ENCODE measurements at regions not wholly inside any gene's neighbourhood (a gene's known extent, or its start where the extent isn't known, plus 50 kb on each side); places are given as distances from the start of the nearest gene placed in this dataset.
"Not testable (repeated sequence)": the region's sequence is repeated elsewhere in the genome, so short reads cannot be mapped to it uniquely, and the experiment has no call there.

DNA sequence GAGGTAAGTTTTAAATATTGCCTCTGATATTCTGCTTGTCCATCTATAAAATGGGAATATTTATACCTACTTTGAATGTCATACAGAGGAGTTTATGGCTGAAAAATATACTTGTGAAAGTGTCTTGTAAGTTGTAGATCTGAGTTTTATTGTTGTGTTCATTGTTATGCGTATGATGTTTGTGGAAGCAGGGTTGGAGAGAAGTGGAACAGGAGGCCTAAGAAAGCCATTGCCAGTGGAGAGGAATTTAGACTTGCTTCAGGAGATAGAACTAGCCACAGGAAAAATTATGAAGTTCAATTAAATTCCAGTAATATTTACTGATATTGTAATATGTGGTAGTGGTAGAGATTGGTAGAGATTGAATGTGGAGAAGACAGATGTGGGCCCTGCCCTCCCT is 491.9 kb upstream of the FANCL start:
- DNase-seq, result no peak

GRCh38 chr2:58731488-58731869 is 490.4 kb upstream of the FANCL start:
- DNase-seq, result no peak

- no peak for DNase-seq
These were observed 489.8 kb upstream of the FANCL start for GRCh38 chr2:58730764-58731487.

GRCh38 chr2:58727981-58728656 is 487.0 kb upstream of the FANCL start:
- DNase-seq, result no peak

DNA sequence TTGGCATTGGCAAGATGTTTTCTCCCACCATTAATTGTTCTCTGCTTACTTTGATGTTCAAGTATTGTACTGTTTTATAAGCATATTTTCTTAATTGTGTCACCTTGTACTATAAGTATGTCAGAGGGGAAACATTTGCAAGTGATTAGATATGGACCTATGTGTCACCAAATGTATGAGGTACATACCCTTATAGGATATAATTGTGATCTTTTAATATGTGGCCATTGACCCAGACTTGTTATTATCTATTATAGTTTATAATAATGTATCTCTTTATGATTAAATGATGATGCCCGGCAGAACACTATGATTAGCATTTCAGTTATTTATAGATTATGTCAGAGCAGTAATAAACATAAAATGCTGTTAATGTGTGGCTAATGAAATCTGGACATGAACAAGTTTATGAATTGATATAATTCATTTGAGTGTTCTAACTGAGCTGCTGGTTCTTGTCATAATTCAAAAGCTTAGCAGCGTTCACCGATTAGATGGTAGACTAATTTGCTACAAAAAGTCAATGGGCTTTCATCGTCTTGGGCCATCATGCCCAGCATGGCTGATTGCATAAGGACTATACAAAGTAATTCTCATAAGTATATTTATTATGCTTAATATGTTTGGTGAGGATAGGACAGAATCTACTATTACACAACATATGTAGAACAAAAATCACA is 480.9 kb upstream of the FANCL start:
- DNase-seq, result no peak

DNA sequence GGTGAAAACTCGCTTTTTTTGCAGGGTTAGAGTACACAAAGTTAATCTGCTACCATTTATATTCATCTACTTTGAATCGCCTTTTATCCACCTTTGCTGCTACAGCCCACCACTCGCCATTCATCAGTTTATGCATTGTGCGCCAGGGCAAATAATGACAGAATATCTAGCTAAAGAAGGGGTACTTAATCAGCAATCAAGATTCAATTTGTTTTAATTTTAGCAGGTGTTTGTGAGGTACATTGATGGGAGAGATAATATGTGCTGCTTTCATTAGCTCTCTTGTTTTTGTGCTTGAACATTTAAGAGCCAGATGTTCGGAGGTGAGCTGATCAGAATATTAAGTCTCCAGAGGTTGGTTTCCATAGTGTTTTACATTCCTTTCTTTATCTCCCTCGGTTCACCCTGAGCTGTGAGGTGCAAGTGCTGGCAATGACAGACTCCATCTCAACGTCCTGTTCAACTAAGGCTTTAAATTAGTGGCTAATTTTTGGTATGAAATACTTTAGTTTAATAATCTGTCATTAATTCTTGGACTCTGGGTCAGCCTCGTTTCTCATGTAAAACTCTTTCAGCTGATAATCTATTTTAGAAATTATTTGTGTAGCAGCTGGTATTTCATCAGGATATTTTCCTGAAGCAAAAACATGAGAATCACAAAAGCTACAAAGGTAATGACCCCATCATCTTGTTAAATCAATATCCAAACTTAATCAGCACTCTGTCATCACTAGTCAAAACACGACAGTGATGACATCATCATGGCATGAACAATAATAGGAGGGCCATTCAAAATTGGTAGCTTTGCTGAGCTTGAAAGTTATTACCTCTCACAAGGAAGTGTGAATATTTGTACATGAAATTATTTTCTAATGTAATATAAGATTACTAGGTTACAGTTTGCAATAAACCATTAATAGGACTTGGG is 479.9 kb upstream of the FANCL start:
- DNase-seq, result no peak

DNA sequence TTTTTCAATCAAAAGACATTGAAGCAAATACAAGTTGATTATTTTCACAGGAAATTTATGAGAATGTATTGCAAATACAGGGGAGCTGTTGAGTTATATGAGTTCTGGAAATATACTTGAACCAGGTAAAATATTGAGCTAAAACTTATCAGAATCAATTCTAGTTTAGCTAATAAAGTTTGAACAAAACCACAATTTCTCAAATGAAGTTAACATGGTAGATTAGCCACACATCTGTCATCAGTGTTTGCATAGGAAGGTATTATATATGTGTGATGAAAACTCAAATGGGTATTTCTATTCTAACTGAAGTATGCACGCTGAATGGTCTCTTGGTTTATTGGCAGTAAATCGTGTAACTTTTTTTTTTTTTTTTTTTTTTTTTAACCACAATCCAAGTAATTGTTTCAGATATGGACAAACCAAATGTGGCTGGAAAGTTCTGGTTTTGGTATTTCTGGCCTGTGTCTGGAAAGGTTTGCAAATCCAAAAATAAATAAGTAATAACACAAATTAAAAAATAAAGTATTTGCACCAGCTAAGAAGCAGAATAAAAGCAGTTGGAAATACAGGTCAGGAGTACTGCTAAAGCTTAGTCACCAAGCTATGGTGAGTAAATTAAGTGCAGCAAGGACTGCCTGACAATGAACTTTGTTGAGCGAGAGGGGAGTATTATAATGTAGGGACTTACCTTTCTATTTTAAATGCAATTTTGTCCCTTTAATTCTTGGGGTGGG is 479.1 kb upstream of the FANCL start:
- no peak for DNase-seq

GRCh38 chr2:58715344-58715743 is 474.2 kb upstream of the FANCL start:
- DNase-seq, result no peak

- DNase-seq, result no peak
These were observed 473.1 kb upstream of the FANCL start for GRCh38 chr2:58714238-58714637.

DNA sequence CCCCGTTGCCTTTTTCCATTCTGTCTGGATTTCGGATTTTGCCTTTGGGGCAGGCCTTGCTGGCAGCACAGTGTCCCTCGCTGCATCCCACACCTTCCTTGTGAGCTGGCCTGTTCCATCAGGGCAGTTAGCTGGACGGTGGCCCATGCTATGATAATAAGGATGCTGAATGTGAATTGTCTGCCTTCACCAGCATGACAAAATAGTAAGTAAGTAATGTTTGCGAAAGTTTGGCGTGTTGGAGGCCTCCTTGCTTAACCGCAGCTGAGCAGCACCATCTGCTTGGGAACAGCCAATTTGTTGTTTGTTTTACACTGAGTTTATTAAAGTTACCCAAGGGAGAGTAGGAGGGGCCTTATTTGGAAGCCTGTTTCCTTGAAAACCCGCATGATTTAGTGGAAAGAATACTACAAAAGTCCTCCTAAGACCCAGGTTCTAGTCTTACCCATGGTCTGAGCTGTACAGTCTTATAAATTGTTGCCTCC is 469.7 kb upstream of the FANCL start:
- no peak for DNase-seq

DNA sequence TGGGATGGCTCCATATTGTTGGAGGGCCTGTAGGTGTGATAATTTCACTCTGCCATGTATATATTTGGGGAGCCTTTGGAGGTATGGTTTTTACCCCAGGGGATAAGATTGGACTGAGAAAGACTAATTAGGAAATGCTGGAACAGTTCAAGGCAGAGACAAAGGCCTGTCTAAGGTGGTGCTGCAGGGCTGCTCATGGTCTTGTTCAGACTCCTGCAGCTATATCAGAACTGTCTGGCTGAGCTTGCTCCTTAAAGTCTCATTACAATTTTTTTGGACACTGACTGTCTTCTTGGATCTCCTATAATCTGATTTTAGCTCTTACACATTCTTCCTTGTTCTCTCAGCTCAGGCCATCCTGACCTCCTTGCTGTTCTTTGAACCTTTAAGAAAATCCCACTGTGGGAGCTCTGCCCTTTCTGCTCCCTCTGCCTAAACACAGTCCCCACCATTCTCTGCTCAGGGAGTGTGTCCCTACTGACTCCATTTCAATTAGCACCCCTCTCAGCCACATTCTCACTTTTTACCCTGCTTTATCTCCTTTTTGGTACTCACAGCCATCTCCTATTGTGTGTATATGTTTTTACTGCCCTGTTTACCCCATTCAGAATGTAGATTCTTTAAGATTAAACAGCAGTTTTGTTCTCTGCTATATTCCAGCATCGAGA is 468.7 kb upstream of the FANCL start:
- DNase-seq, result no peak

DNA sequence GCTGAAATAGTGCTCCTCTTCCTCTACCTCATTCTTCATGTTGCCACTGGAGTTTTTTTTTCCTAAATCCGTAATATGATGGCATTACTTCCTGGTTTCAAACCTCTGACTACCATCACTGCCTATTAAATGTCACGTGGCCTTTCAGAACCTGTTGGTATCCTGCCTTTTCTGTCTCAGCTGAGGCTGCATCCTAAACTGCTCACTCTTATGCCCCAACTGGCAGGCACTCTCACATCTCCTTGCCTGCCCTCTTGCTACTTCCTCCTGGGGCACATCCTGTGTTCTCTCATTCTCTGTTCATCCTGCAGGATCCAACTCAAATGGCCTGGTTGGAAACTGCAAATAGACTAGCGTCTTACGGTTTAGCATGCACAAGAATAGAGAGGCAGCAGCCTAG is 468.1 kb upstream of the FANCL start:
- no peak for DNase-seq

DNA sequence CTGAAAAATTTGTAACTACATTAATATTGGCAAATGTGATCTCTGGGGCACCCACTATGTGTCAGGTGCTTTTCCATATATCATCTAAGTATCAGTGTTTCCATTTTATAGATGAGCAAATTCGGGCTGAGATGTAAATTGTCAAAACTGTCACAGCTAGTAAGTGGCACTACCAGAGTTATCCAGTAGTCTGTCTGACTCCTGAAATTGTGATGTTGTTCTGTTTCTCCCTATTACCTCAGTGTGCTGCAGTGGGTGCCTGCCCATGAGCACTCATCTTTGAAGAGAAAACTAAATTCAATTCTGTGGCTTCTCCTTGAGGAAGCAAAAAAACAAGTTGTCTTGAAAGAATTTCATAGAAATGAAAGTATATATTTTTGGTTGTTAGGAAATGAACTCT is 467.4 kb upstream of the FANCL start:
- DNase-seq, result no peak

DNA sequence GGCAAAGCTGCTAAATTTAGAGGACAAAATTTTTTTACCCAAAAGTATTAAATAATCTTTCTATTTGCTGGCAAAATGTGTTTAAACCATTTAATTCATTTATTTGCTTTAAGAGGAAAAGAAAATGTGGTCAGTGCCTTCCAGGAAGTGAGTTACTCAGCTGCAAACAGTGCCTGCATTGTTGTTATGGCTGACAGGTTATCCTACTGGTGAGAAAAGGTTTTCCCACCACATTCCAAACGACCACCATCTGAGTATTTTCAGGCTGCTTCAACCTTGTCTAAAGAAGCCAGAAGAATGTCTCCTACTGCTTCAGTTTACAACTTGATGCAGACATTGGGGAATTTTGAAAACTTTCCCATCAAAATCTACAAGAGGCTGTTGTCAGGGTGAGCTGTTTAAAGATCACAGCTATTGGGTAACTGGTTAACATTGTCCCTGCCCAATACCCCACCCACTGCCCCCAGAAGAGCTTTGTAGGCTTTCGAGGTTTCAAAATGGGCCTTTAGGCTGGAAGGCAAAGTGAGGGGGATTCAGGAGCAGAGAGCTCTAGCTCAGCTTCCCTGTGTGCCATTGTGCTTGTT is 461.3 kb upstream of the FANCL start:
- peak; percentile 17 for DNase-seq

DNA sequence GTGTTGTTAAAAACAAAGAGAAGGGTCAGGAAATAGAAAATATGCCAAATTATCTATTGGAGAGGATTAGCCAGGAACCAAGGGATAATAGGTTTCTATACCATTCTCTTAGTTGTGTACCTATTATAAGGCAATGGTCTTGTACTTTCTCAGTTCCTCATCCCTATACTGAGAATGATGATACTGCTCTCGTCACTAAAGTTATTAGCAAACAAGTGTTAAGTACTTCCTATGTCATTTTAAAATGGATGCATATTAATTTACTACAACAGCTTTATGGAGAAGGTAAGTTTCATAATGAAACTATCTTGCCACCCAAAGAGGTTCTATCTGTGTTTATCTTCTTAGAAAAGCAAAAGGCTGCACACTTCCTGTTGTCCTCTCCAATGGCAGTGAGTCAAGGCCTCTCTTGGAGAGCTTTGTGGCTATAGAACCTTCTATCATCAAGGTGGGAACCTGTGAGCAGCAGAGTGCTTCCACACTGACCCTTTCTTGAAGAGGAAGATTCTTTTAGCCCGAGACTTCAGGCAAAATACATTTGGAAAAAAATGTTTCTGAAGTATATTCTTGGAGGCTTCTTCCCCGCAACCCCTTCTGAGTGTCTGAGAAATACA is 460.7 kb upstream of the FANCL start:
- DNase-seq, result no peak

DNA sequence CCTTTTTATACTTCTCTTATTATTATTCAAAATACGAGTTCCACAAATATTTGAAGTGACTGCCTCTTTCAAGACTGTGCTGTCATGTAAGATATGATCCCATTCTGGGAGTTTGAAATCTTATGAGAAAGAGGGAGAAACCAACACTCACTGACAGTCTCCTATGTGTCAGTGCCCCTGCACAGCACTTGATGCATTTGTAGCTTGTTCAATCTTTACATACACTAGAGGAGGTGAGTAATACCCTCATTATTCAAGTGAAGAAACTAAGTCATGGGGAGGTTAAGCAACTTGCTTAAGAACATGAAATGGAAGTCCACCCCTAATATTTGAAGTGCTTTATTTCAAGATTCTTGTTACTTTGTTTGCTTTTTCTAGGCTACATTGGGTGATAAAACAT is 459.5 kb upstream of the FANCL start:
- DNase-seq, result no peak

DNA sequence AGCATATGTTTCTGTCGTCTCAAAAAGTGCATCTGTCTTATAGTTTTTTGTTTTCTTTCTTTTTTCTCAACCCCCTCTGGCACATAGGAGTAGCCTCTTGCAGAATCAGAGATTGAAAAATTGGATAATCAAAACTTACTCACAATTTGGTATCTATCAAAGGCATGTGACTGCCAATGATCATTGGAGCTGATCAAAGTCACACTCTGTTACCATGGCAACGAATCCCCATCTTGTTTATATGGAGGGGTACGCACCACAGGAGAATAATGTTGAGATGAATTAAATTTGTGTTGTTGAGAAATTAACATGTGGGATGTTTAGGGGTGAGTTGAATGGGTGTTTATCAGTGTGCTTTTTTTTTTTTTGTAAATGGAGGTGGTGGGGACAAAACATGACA is 458.3 kb upstream of the FANCL start:
- no peak for DNase-seq

- DNase-seq, result no peak
These were observed 457.5 kb upstream of the FANCL start for GRCh38 chr2:58698620-58699019.

GRCh38 chr2:58694114-58694513 is 453.0 kb upstream of the FANCL start:
- DNase-seq, result not testable (repeated sequence)

- not testable (repeated sequence) for DNase-seq
These were observed 449.9 kb upstream of the FANCL start for GRCh38 chr2:58691041-58691440.

Measured in fibroblast of skin of back (primary cell).